ENCODE measurements at regions not wholly inside any gene's neighbourhood (a gene's known extent, or its start where the extent isn't known, plus 50 kb on each side); places are given as distances from the start of the nearest gene placed in this dataset.

DNA sequence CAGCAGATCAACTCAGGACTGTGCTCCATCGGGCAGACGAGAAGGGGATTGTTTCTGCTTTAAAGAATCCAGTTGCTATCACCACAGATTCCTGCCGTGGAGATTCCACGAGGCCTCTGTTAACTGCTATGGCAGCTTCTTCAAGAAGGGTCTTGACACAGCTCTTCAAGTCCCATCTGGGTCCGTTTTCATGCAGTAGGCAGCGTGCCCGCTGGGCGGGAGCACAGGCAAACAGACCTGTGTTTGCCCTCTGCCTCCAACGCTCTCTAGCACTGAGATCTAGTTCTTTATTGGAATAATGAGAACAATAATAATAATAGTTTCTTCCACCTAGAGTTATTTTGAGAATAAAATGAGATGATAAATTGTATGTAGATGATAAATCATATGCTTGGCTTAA lies 127.2 kb upstream of the SP8 start:
- no peak overlapping the region for H3K4me3 ChIP-seq (ENCODE audit: low read depth in 1 of 2, low read length in 2 of 2)
- ATAC-seq (ENCODE audit: insufficient read depth, low read depth) = no peak

GRCh38 chr7:20916311-20916710 lies 129.6 kb upstream of the SP8 start:
- ATAC-seq (ENCODE audit: insufficient read depth, low read depth) (no peak), DNase-seq (no peak)
- Histone ChIP-seq H3K4me2 (ENCODE audit: insufficient read depth, low read length) (no peak overlapping the region), H3K4me3 (ENCODE audit: low read depth in 1 of 2, low read length in 2 of 2) (no peak overlapping the region), H3K4me1 (ENCODE audit: insufficient read depth, low read length) (no peaks in the 10 kb centered on the region), H3K36me3 (ENCODE audit: insufficient read depth, low read length) (no peaks in the 10 kb centered on the region), H3K79me2 (ENCODE audit: insufficient read depth, low read length) (no peaks in the 10 kb centered on the region), H3K9me3 (ENCODE audit: insufficient read depth, low read length, severe bottlenecking) (no peaks in the 10 kb centered on the region), H3K27ac (ENCODE audit: low read length) (no peak overlapping the region), H2AFZ (ENCODE audit: low read depth, low read length) (no peak overlapping the region), H3K9ac (ENCODE audit: low read depth, low read length) (no peak overlapping the region), H3K27me3 (ENCODE audit: insufficient read depth, low read length, poor library complexity) (no peaks in the 10 kb centered on the region), H4K20me1 (ENCODE audit: insufficient read depth, low read length) (no peaks in the 10 kb centered on the region)
- TF ChIP-seq CTCF (IDR thresholded peaks at IDR 0.05; ENCODE audit: borderline replicate concordance, extremely low read depth, low read length, poor library complexity, severe bottlenecking) = no peak
- TF ChIP-seq EZH2 (IDR thresholded peaks at IDR 0.05; ENCODE audit: borderline replicate concordance, low read depth, low read length, severe bottlenecking) = no peak

More for the DNA sequence above, 127.2 kb upstream of the SP8 start:
- Histone ChIP-seq H3K27ac (ENCODE audit: low read length) (no peak overlapping the region), H3K9me3 (ENCODE audit: insufficient read depth, low read length, severe bottlenecking) (no peaks in the 10 kb centered on the region), H3K4me2 (ENCODE audit: insufficient read depth, low read length) (no peak overlapping the region), H4K20me1 (ENCODE audit: insufficient read depth, low read length) (no peaks in the 10 kb centered on the region), H3K79me2 (ENCODE audit: insufficient read depth, low read length) (no peaks in the 10 kb centered on the region), H3K4me1 (ENCODE audit: insufficient read depth, low read length) (no peaks in the 10 kb centered on the region), H2AFZ (ENCODE audit: low read depth, low read length) (no peak overlapping the region), H3K27me3 (ENCODE audit: insufficient read depth, low read length, poor library complexity) (no peaks in the 10 kb centered on the region), H3K36me3 (ENCODE audit: insufficient read depth, low read length) (no peaks in the 10 kb centered on the region), H3K9ac (ENCODE audit: low read depth, low read length) (no peak overlapping the region)
- DNase-seq = no peak
- TF ChIP-seq EZH2 (IDR thresholded peaks at IDR 0.05; ENCODE audit: borderline replicate concordance, low read depth, low read length, severe bottlenecking) = no peak
- no peak for TF ChIP-seq CTCF (IDR thresholded peaks at IDR 0.05; ENCODE audit: borderline replicate concordance, extremely low read depth, low read length, poor library complexity, severe bottlenecking)

- no peaks in the 10 kb centered on the region for H3K27me3 ChIP-seq (ENCODE audit: insufficient read depth, low read length, poor library complexity)
- ATAC-seq (ENCODE audit: insufficient read depth, low read depth) = no peak
Measured at GRCh38 chr7:20917603-20918002, 130.9 kb upstream of the SP8 start.

More at GRCh38 chr7:20917603-20918002, 130.9 kb upstream of the SP8 start:
- Histone ChIP-seq H3K9ac (ENCODE audit: low read depth, low read length) (no peak overlapping the region), H3K36me3 (ENCODE audit: insufficient read depth, low read length) (no peaks in the 10 kb centered on the region), H3K27ac (ENCODE audit: low read length) (no peak overlapping the region), H3K79me2 (ENCODE audit: insufficient read depth, low read length) (no peaks in the 10 kb centered on the region), H3K4me3 (ENCODE audit: low read depth in 1 of 2, low read length in 2 of 2) (no peak overlapping the region), H2AFZ (ENCODE audit: low read depth, low read length) (no peak overlapping the region), H3K4me1 (ENCODE audit: insufficient read depth, low read length) (no peaks in the 10 kb centered on the region), H3K9me3 (ENCODE audit: insufficient read depth, low read length, severe bottlenecking) (no peaks in the 10 kb centered on the region), H3K4me2 (ENCODE audit: insufficient read depth, low read length) (no peak overlapping the region), H4K20me1 (ENCODE audit: insufficient read depth, low read length) (no peaks in the 10 kb centered on the region)
- DNase-seq = no peak
- no peak for TF ChIP-seq CTCF (IDR thresholded peaks at IDR 0.05; ENCODE audit: borderline replicate concordance, extremely low read depth, low read length, poor library complexity, severe bottlenecking)
- TF ChIP-seq EZH2 (IDR thresholded peaks at IDR 0.05; ENCODE audit: borderline replicate concordance, low read depth, low read length, severe bottlenecking) = no peak

Measured in DND-41 (cell line).